Keratinocyte (primary cell): ENCODE measurements at regions not wholly inside any gene's neighbourhood (a gene's known extent, or its start where the extent isn't known, plus 50 kb on each side); places are given as distances from the start of the nearest gene placed in this dataset.

Experiments
- DNase-seq: peaks from one replicate; pipeline ENCODE4 v3.0.0-alpha.2; 2011; ENCODE audit warnings: low read depth, missing footprints, low spot score
- FAIRE-seq: peaks from 2 replicates; lab custom pipeline; 2011; peaks lifted over from hg19 to GRCh38; lab: Jason Lieb, UNC
- H2AFZ ChIP-seq: 2 replicates; pipeline ENCODE4 v1.6.0; 2012; ENCODE audit warnings: low read length, control low read depth, inconsistent platforms; ENCODE audit not compliant: control insufficient read depth
- H3K27ac ChIP-seq: 2 replicates; pipeline ENCODE4 v1.5.1; 2011; ENCODE audit warnings: low read length; ENCODE audit not compliant: control insufficient read depth, insufficient read depth
- H3K27me3 ChIP-seq: 3 replicates; pipeline ENCODE4 v1.6.0; 2011; ENCODE audit warnings: low read length; ENCODE audit not compliant: control insufficient read depth, insufficient read depth; ENCODE audit errors: extremely low read depth
- H3K36me3 ChIP-seq, 2 experiments: 2 replicates in 1 of 2; 3 replicates in 1 of 2; pipeline ENCODE4 v1.5.1; 2011; ENCODE audit warnings: low read length in 2 of 2, mild to moderate bottlenecking in 1 of 2; ENCODE audit not compliant: control insufficient read depth in 2 of 2, insufficient read depth in 2 of 2; ENCODE audit errors: extremely low read depth in 1 of 2
- H3K4me1 ChIP-seq: 3 replicates; pipeline ENCODE4 v1.5.1; 2011; ENCODE audit warnings: low read length; ENCODE audit not compliant: control insufficient read depth, insufficient read depth; ENCODE audit errors: extremely low read depth
- H3K4me2 ChIP-seq: 3 replicates; pipeline ENCODE4 v1.6.0; 2011; ENCODE audit warnings: low read depth, low read length; ENCODE audit not compliant: control insufficient read depth, insufficient read depth; ENCODE audit errors: extremely low read depth
- H3K4me3 ChIP-seq, 3 experiments: fragments of 200-600 bp in 1 of 3; sonication (generic) in 1 of 3; 2 replicates in 2 of 3; 3 replicates in 1 of 3; pipeline ENCODE4 v1.5.1; 2011 to 2016; ENCODE audit warnings: low read length in 3 of 3, mild to moderate bottlenecking in 3 of 3, control low read depth in 2 of 3, inconsistent platforms in 1 of 3, low read depth in 1 of 3, mixed read lengths in 1 of 3, mixed run types in 1 of 3, moderate library complexity in 1 of 3; ENCODE audit not compliant: control insufficient read depth in 2 of 3, insufficient read depth in 2 of 3; ENCODE audit errors: extremely low read depth in 1 of 3
- H3K79me2 ChIP-seq: 2 replicates; pipeline ENCODE4 v1.6.0; 2012; ENCODE audit warnings: low read length; ENCODE audit not compliant: control insufficient read depth, insufficient read depth
- H3K9ac ChIP-seq: 3 replicates; pipeline ENCODE4 v1.6.0; 2011; ENCODE audit warnings: low read length; ENCODE audit not compliant: control insufficient read depth, insufficient read depth; ENCODE audit errors: extremely low read depth
- H3K9me1 ChIP-seq: 3 replicates; pipeline ENCODE4 v1.6.0; 2011; ENCODE audit warnings: low read length; ENCODE audit not compliant: control insufficient read depth, insufficient read depth; ENCODE audit errors: extremely low read depth
- H3K9me3 ChIP-seq: 2 replicates; pipeline ENCODE4 v1.5.1; 2012; ENCODE audit warnings: low read depth, low read length; ENCODE audit not compliant: control insufficient read depth
- H4K20me1 ChIP-seq: 3 replicates; pipeline ENCODE4 v1.6.0; 2011; ENCODE audit warnings: low read length; ENCODE audit not compliant: control insufficient read depth, insufficient read depth; ENCODE audit errors: extremely low read depth
- CTCF ChIP-seq, 3 experiments: IDR thresholded peaks in 1 of 3; conservative IDR thresholded peaks in 1 of 3; optimal IDR thresholded peaks in 1 of 3; 2 replicates in 2 of 3; 3 replicates in 1 of 3; pipeline versions ENCODE3 to v1.5.1; 2011; ENCODE audit warnings: low read length in 3 of 3, mild to moderate bottlenecking in 3 of 3, moderate library complexity in 2 of 3, control low read depth in 1 of 3, inconsistent platforms in 1 of 3; ENCODE audit not compliant: insufficient read depth in 2 of 3; ENCODE audit errors: extremely low read depth in 1 of 3
- EZH2 ChIP-seq: IDR thresholded peaks from one replicate; pipeline ENCODE4 v1.6.1; 2012; ENCODE audit warnings: inconsistent platforms, mild to moderate bottlenecking, low read length, moderate library complexity
- dilution Hi-C: fragments of 300-500 bp; cut with MboI; formaldehyde crosslinking; loops from one replicate; pipeline ENCODE4 v1.7.0; 2020; ENCODE audit warnings: low sequenced_read_pairs; ENCODE audit not compliant: extremely low pct_ligation_motif_present

- H4K20me1 ChIP-seq, result no peaks in the 10 kb centered on the region
- dilution Hi-C loops, result no loop called here
- H3K36me3 ChIP-seq, result no peaks in the 10 kb centered on the region
- no peak for DNase-seq
- H3K4me3 ChIP-seq, result no peak overlapping the region
- H3K9me1 ChIP-seq, result no peaks in the 10 kb centered on the region
- no peak overlapping the region for H3K27ac ChIP-seq
- no peaks in the 10 kb centered on the region for H3K79me2 ChIP-seq
- no peak overlapping the region for H2AFZ ChIP-seq
- TF ChIP-seq EZH2, result no peak
- TF ChIP-seq CTCF (optimal IDR thresholded peaks at IDR 0.05 in 1 of 3, IDR thresholded peaks at IDR 0.05 in 1 of 3, conservative IDR thresholded peaks at IDR 0.05 in 1 of 3; ENCODE audit: extremely low read depth in 1 of 3, insufficient read depth in 2 of 3, low read length in 3 of 3), result no peak
- no peak for FAIRE-seq
- no peaks in the 10 kb centered on the region for H3K9me3 ChIP-seq
- H3K27me3 ChIP-seq, result no peaks in the 10 kb centered on the region
- H3K4me2 ChIP-seq, result no peak overlapping the region
- no peak overlapping the region for H3K9ac ChIP-seq
- H3K4me1 ChIP-seq, result no peaks in the 10 kb centered on the region
These were observed 618.9 kb downstream of the DHX35 start for GRCh38 chr20:39581034-39581433.

DNA sequence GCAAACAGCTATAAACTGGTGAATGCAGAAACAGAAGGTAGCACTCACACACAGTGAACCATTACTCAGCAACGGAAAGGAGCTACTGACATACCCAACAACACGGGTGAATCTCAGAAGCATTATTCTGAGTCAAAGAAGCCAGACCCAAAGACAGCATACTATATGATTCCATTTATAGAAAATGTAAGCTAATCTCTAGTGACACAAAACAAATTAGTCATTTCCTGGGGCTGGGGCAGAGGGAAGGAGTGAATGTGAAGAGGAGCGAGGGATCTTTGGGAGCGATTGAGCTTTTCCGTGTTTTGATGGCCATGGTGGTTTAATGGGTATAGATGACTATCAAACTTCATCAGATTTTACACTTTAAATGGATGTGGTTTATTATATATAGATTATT, 614.6 kb downstream of the DHX35 start:
- H3K4me2 ChIP-seq, result no peak overlapping the region
- dilution Hi-C loops, result no loop called here
- H3K27ac ChIP-seq, result no peak overlapping the region

More for the DNA sequence above, 614.6 kb downstream of the DHX35 start:
- no peaks in the 10 kb centered on the region for H3K4me1 ChIP-seq
- no peak for FAIRE-seq
- no peaks in the 10 kb centered on the region for H3K36me3 ChIP-seq
- no peaks in the 10 kb centered on the region for H3K9me3 ChIP-seq
- no peak for TF ChIP-seq CTCF (optimal IDR thresholded peaks at IDR 0.05 in 1 of 3, IDR thresholded peaks at IDR 0.05 in 1 of 3, conservative IDR thresholded peaks at IDR 0.05 in 1 of 3; ENCODE audit: extremely low read depth in 1 of 3, insufficient read depth in 2 of 3, low read length in 3 of 3)
- TF ChIP-seq EZH2, result no peak
- no peaks in the 10 kb centered on the region for H3K9me1 ChIP-seq
- DNase-seq, result no peak
- H3K4me3 ChIP-seq, result no peak overlapping the region
- no peak overlapping the region for H3K9ac ChIP-seq
- H3K79me2 ChIP-seq, result no peaks in the 10 kb centered on the region
- H2AFZ ChIP-seq, result no peak overlapping the region
- H3K27me3 ChIP-seq, result no peaks in the 10 kb centered on the region
- no peaks in the 10 kb centered on the region for H4K20me1 ChIP-seq
